CD4-positive, alpha-beta T cell treated with Interferon alpha-2 for 1 hour (primary cell): ENCODE measurements at regions not wholly inside any gene's neighbourhood (a gene's known extent, or its start where the extent isn't known, plus 50 kb on each side); places are given as distances from the start of the nearest gene placed in this dataset.
"Not testable (repeated sequence)": the region's sequence is repeated elsewhere in the genome, so short reads cannot be mapped to it uniquely, and the experiment has no call there.

Experiments used
- DNase-seq, 2 donors: peaks; one replicate each; pipeline ENCODE4 v3.0.0-alpha.2; 2020 to 2022

DNA sequence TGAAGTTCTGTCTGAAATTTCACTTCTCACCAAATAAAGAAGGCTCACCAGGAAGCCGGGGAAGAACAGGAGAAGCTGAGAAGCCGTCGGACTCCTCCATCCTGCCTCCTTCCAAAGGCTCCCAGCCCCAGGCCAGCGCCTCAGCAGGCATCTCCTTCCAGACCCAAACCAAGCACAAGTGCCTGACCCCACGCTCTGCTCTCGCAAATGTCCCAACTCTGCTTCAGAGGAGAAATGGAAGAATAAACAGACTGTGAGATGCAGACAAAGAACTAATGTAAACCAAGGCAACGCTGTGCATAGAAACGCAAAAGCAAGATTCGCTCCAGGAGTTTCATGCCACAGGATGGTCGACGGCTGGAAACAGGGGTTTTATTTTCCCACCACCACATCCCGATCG is 100.3 kb upstream of the EXOC2 start:
- DNase-seq, result no peak

DNA sequence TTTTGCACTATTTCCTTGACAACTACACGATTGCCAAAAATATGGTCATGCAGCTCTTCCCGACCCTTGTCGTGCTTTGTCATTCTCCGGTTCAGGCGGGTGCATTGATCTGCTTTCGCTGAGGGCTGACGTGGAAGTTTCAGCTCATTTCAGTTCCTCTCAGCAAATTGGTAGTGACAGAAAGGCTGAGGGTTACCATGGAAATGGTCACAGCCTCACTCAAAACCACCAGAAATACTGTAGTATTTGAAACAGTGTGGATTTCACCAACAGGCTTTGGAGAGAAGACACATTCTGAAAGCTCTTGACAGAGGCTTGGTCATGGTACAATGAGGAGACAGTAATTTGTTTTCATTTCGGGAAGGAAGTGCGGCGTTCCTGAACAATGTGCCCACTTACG is 99.7 kb upstream of the EXOC2 start:
- no peak for DNase-seq

DNA sequence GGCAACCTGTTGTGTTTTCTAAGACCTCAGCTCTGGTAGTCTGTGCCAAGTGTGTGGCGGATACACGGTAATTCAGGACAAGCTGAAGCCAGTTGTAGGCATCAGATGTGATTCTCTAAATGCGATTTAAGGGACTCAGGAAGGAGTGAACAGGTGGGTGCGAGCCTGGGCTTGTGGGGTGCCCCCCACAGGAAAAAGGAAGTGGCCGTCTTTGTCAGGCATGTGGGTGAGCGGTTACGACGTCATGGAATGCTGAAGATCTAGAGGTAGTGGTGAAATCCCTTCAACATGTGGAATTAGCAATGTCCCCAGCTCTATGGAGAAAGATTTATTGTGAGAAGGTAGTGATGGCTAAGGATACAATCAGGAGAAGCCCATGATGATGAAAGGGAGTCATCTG is 95.1 kb upstream of the EXOC2 start:
- no peak for DNase-seq

DNA sequence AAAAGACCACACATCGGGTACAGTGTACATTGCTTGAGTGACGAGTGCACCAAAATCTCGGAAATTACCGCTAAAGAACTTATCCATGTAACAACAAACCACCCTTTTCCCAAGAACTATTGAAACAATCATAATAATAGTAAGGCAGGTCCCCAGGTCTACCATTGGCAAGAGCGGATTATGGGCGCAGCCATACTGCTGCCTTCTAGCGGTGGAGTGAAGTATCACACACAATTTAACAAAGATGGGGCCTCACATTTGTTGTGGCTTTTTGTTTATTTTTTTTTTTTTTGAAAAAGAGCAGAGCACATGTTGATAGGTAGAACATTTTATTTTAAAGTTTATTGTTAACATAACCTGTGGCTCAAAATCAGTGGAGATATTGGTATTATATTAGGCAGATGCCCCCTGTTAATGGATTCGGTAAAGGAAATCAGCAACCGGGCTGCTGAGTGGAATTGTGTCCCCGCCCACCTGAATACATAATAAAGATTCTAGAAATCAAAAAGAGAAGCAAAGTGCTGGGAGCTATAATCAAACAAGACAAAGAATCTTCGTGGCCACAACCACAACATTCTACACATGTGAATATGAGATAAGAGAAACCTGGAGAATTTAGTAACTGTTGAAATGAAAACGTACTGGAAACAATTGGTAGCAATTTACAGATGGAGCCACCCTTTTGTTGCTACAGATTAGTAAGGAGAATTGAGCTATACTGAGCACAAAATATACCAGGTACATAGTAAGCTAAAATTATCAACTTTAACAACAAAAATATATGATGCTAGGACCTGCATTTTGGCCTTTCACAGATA is 94.2 kb upstream of the EXOC2 start:
- DNase-seq, result peak in 1 of 2 donors; percentile 24

DNA sequence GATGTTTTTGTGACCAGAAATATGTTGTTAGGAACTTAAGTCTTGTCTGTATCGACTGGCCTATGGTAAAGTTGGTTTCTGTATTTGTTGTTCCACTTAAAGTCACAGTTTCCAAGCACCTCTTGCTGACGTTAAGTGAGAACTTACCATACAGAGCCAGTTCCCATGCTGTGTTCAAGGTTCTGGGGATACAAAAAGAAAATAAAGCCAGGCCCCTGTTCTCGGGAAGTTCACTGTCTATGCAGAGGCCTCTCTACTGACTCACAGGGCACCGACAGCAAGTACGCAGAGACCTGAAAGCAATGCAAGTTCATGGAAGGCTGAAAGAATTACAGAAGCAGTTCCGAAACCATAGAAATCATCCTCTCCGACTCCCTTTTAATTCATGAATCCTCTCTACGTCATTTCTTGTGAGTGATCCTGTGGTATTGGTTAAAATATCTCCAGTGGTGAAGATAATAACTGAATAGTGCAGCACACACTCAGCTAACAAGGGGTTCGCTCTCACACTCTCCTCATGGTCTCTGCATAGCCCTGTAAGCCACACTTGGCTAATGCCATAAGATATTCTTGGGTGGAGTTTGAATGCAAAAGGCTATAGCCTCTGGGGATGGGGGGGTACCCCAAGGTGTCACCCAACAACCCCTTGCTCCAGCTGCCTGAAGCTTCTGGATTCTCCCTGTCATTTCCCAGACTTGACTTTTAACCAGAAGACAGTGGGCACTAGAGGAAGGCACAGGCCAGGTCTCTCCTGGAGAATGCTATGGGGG is 91.2 kb upstream of the EXOC2 start:
- DNase-seq, result no peak

DNA sequence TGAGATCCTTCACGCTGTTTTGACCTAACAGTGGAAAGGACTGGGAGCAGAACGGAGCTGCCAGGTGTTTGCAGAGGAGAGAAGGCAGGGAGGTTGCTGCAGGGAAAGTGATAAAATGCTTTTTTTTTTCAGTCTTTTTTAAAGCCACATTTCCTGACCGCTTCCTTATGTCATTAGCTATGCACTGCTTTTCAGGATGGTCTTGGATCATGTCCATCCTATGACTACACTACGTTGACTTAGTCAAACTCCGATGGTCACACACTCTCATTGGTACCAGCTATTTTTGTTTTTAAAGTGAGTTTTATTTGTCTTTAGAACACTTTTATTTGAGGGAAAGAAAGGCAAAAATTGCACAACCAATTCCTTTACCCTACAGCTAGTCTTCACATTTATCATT is 89.2 kb upstream of the EXOC2 start:
- DNase-seq, result no peak

DNA sequence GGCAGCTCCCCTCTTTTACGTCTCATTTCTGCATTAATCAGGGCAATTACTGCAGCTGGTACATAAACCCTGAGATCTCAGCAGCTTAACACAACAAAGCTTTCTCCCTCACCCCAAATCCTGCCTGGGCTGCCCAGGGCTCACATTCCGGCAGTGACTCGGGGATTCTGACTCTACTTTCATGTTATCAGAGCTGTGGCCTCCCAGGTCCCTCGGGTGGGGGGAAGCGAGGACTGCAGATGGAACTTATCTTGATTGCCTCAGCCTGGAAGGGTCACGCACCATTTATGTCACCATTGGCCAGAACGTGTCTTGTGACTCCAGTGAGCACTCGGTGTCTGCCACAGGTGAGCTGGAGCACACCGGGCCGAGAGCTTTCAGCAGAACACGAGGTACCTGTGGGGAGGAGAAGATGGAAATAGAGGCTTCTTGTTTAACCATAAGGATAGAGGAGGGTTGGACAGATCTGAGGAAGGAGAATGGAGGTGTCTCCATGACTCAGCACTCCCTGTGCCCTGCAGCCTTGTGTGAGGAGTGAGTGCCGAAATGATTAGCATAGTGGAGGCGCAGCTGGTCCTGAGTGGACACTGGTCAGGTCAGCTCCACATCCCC is 88.5 kb upstream of the EXOC2 start:
- no peak for DNase-seq

DNA sequence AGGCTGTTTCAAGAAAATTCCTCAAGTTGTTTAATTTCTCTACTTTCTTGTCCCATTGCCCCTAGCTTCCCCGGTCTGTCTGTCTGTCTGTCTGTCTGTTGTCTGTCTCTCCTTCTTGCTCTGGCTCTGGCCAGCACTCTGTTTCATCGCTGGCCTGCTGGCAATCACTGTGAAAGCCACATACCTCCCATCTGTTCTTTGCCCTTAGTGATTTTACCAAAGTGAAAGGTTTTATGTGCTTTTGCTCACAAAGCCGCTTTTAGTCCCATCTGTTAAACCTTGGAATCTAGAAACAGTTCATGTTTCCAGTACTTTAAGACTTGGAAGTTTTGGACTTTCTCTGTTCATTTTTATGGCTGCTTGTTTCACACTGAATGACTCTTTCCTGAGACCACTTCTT is 87.8 kb upstream of the EXOC2 start:
- no peak for DNase-seq

DNA sequence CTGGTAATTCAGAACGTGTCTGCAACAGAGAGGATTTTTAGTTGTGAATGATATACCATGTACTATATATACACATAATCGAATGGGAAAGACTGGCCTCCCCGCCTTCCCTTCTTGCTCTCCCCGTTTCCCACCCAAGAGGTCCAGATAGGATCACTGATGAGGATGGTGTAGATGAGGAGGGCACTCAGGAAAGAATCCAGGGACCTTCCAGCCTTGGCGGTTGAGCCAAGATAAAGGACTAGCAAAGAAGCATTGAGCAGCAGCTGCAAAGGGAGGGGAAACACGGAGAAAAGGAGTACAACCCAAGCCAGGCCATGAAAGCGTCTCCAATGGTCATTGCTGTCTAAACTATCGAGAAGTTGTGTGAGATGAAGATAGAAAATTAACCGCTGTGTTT is 84.0 kb upstream of the EXOC2 start:
- no peak for DNase-seq

DNA sequence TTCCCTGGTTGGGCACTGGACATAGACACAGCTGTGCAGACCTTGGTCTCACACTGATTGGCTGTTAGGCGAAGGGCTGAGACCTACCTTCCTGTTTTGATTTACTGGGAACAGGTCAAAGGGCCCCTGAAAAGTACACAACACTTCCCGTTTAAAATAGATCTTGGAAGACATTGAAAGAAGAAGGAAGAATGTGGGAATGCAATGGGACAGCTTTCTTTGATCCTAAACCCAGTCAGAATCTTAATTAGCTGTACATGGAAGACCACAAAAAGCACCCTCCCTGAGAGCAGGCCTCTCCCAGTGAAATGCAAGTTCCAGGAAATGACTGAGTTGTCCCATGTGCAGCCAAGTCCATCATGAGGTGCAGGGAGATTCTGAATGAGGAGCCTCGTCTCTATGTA is 83.6 kb upstream of the EXOC2 start:
- no peak for DNase-seq

DNA sequence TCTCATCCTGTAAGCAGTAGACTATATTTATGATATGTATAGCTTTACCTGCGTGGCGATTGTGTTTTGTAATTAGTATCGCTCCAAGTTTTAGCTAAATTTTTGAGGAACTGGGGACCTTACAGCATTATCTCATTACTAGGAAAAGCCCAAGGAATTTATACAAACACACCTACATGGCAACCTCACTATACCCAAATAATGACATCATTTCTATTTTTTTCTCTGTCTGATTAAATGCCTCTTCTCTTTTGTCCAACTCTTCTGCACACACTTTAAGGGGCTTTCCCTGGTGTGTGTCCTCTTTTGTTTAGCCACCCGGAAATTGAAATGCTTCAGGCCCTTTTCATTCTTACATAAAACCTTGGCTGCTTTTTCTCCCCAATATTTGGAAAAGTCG is 82.9 kb upstream of the EXOC2 start:
- DNase-seq, result no peak

DNA sequence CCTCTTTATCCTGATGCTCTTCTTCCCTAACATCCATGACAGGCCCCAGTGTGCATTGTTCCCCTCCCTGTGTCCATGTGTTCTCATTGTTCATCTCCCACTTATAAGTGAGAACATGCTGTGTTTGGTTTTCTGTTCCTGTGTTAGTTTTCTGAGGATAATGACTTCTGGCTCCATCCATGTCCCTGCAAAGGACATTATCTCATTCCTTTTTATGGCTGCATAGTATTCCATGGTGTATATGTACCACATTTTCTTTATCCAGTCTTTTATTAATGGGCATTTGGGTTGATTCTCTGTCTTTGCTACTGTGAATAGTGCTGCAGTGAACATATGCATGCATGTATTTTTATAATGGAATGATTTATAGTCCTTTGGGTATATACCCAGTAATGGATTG is 78.7 kb upstream of the EXOC2 start:
- not testable (repeated sequence) for DNase-seq

DNA sequence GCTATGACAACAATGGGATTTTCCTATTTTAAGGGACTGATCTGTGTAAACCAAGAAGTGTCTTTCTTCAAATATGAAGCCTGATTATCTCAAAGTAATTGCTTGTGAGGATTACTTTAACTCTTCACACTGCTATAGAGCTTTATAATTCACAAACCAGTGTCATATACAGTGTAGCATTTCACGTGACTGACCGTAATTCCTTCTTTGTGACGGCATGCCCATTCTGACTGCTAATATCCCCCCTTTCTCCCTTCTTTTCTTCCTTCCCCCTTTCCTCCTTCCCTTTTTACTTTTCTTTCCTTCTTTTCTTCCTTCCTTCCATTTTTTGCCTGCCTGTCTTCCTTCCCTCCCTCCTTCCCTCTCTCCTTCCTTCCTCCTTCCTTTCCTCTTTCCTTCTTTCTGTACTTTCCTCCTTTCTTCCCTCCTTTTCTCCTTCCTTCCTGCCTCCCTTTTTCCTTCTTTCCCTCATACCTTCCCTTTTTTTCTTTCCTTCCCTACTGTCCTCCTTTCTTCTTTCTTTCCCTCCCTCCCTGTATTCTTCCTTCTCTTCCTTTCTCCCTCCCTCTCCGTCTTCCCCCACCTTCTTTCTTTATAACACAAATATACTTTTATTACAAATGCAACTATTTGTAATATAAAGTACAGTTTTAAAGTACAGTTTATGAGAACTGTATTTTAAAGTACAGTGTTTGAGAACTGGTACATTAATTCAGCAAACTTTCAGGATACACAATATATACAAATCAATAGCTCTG is 75.0 kb upstream of the EXOC2 start:
- DNase-seq, result no peak

DNA sequence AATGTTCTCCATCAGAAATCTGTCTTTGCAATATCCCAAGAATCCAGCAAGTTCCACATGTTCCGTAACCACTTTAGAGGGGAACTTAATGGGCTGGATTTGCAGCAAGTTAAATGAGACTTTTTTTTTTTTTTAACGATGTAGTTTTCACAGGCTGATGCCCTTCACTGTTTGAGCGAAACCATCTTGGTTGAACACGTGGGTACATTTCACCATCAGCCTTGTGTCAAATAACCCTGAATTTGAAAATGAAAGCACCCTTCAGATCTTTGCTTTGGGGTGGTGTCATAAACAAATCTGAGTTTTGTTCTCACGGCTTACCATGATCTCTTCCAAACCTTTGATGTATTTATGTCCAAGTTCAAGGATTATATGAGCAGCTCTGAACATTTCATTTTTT is 73.7 kb upstream of the EXOC2 start:
- no peak for DNase-seq

DNA sequence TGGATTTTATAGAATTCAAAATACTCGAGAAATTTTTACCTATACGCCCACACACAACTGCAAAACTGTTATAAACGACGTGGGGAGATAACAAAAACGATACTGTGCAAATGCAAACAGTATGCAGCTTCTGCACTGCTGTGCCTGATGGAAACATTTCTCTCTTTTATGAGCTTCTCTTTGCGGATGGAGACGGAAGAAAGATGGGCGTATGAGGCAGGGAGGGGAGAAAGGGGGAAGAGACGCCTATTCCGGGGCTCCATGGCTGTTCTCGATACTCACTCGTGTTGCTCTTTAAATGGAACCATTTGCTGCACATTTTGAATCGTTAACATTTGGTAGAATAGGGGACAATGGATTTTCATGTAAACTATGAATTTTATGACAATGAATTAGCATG is 69.1 kb upstream of the EXOC2 start:
- no peak for DNase-seq

DNA sequence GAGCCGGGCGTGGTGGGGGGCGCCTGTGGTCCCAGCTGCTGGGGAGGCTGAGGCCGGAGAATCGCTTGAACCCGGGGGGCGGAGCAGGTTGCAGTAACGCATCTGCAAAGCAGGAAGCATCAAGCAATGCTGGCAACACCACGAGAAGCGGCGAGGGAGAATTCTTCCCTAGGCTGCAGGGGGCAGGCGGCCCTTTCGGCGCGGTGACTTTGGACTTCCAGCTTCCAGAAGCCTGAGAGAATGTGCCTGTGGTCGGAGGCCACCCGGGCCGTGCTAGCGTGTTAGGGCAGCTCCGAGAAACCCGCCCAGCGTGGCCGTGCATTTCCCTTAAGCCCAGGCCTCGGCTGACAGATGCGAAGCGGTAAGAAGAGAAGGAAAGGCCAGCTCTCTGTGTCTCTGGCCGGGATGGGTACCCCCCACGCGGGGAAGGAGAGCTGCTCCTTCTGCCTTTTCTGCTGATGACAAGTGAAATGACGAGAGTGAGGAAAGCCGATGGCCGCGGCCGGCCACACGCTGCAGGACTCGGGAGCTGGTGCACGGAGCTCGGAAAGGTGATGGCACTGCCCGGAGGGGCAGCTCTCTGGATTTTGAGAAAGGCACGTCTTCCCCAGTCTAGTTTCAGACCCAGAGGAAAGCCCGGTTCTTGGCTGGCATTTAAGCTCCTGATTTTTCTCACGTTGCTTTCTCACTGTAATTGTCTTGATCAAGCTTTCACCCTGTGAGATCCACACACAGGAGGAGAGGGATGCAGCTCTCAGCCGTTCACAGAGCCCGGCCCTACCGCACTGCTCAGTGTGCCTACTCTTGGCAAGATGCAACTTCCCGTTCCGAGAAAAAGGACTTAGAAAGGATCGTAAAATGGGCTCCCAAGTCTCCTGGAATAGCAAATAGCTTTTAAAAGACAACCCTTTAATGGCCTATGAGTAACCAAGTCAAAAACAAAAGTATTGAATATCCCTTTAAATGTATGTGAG is 68.3 kb upstream of the EXOC2 start:
- no peak for DNase-seq

DNA sequence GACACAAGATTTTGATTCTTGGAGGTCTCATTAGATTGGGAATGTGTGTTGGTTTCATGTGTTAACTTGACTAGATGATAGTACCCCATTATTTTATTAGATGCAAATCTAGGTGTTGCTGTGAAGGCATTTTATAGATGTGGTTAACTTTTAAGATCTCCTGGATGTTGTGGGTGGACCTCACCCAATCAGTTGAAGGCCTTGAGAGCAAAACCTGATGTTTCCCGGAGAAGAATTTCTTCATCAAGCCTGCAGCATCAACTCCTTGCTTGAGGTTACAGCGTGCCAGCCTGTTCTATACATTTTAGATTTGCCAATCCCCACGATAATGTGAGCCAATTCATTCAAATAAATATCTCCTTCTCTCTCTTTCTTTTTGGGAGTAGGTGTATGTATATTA is 66.8 kb upstream of the EXOC2 start:
- DNase-seq, result no peak

DNA sequence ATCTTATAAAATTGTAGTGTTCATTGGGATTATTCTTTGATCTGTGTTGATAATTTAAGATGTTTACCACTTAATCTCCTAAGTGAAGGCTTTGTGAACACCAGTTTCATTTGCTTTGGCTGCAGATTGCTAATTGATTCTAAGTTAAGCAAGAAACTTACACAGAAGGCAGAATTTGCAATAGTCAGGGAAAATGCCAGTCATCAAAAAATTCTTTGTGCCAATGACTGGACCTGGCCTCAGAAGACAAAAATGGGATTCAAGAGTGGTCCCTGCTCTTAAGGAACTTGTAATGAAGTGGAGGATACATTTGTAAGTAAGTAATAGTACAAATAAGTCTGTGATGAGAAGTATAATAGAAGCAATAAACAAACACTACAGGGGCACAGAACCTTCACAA is 63.3 kb upstream of the EXOC2 start:
- DNase-seq, result no peak

DNA sequence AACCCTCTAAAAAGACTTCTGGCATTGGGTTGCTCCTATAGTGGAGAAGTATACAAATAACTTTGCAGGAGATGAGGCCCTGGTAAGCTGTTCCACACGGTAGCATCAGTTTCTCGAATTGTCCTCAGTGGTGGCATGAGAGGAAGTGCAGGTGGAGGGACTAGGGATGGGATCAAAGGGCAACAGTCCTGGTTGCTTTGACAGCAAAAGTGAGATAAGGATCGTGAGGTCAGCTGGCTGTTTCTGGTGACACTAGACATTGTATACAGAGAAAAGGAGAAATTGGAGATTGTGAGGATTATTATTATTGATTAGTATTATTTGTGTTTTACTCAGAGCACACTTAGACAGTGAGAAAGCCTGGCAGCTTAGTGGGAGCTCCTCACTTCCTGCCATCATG is 61.3 kb upstream of the EXOC2 start:
- DNase-seq, result no peak

DNA sequence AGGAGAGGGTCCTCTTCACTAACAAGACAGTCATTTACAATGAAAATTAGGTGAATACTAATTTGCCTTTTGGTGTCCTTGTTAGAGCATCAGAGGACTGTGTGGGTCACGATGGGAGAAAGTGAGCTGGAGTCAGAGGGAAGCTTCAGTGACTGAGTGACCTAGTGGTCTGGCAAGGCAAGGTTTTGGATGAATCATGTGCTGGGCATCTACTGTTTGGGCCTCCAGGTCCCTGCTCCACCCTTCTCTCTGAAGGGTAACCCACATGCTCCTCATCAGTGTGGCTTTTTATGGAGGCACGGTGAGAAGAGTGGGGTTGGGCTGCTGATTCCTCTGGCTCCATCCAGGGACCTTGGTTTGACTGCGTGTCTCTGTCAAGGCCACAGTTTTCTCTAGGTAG is 60.5 kb upstream of the EXOC2 start:
- no peak for DNase-seq

DNA sequence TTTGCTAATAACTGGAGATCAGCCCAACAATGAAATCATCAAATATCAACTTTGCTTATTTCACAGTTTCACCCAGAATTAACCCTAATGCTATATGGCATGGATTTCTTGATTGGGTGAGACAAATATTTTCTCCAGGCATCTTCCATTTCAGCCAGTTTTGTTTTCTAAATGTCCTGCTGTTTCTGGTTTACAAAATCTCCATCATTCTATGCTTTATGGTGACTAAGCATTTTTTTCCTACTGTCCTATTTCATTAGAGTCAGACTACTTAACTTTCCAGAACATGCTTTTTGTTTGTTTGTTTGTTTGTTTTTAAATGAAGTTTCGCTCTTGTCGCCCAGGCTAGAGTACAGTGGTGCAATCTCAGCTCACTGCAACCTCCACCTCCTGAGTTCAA is 59.5 kb upstream of the EXOC2 start:
- DNase-seq, result no peak

DNA sequence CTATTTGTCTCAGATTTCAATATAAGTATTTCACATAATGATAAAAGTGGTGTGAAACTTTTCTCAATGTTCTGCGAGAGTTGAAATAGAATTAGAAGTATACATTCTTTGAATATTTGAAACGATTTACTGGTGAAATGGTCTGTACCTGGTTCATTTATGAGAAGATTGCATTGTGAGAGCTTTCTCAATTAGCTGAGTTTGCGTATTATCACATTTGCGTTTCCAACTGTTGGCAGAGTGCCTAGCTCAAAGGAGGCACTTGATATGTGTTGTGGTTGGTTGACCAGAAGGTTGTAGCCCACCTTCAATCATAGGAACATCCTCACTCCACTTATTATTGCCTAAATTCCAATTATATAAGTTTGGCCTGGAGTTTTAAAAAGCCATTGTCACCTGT is 58.8 kb upstream of the EXOC2 start:
- no peak for DNase-seq
